ENCODE measurements at regions not wholly inside any gene's neighbourhood (a gene's known extent, or its start where the extent isn't known, plus 50 kb on each side); places are given as distances from the start of the nearest gene placed in this dataset.

DNA sequence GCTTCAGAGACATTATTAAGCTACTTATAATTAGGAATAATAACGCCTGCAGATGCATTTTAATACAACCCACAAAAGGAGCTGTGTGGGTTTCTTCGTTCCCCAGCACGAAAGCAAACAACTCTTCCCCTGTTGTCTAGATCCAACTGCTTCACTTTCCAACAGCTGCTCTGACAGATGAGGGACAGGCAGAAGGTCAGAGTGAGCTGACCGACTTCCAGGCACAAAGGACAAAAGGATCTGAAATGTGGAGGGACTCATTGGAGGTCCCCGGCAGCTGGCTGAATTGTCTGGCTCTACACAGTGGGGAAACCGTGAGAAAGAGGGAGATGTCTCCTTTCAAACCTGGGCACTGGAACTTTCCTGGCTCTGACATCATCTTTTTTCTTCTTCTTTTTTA lies 79.1 kb upstream of the ALDH1B1 start:
- no peak for DNase-seq (ENCODE audit: low spot score)

DNA sequence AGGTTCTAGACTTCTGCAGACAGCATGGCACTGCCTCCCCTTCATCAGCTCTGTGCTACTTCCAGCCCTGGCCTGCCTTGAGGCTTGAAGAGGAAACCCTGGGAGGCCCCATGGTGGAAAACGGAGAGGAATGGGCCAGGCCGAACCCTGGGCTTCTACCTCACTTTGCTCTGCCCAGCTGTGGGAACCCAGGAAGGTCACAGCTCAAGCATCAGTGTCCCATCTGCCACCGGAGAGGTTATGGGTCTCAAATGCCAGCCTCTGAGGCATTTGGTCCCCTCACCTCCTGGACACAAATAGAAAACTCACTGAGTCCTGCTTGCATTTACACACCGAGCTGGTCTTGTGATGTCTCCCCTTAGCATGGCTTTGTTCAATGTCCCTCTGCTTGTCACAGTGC lies 80.1 kb upstream of the ALDH1B1 start:
- no peak for DNase-seq (ENCODE audit: low spot score)

DNA sequence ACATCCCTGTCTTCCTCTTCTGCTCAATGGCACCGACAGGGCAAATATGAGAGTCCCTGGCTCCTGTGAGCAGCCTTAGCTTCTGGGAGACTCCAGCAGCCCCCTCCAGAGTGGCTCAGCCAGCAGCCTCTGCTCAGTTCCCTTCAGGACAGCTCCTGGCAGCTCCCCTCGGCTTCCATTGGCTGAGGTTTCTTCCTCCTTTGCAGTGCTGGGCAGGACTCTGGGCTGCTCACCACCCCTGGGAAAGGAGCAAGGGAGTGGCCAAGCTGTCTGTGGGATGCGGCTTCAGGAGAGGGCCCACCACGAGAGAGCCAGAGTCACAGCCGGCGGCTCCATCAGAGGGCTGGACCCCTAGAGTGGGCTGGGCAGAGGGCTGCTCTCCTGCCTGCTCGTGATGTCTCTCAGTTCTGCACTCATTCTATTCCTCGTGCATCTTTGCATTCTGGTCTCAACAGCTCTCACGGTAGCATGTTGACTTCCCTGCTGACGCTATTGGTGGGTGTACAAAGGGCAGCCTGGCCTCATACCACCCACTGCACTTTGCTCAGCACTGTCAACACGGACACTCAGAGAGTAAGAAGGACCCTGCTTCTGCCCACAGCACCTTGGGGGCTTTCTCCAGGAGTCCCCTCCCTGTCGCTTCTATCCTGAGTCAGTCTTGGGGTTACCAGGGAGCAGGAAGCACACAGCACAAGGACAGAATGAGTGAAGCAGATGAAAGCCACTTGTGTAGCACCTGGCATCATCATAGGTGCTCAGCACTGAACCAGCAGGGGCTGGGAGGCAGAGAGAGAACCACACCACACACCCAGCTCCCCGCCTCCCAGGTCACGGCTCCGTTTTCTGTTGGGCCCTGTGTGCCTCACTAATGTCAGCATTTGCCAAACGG lies 80.9 kb upstream of the ALDH1B1 start:
- DNase-seq (ENCODE audit: low spot score) = peak; percentile 65

DNA sequence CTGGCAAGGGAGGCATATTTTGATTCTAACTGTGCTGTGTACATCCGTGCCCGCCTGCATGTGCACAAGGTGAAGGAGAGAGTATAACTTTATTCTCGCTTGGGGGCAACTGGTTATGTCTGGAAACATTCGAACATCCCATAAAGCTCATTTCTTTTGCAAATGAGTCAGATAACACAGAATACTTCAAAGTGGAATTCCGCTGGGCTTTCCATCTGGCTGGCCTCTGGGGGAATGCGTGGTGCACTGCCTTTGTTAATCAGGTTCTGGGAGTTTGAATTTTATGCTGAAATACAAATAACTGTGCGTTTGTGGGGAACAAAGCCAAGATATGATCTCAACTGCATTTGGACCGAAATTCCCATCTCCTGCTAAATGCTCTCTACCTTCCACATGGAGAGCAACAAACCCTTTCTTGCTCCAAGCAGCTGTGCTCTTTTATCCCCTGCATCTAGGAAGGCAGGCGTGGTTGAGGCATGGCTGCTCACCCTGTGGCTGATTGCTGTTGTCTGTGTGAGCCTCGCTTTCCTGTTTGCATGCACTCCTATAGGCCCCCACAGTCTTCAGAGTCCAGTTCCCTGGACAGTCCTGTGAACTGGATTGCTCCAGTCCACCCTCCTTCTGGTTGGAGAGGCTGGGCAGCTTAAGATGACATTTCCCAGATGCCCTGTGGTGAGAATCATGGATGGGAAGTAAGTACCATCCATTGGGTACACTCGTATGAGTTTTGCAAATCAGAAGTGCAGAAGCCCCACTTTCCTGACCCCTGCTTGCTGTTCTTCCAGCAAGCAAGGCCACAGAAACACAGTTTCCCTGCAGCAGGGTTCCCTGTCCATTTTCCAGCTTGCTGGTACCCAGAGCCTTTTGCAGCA lies 82.9 kb upstream of the ALDH1B1 start:
- peak; percentile 45 for DNase-seq (ENCODE audit: low spot score)

DNA sequence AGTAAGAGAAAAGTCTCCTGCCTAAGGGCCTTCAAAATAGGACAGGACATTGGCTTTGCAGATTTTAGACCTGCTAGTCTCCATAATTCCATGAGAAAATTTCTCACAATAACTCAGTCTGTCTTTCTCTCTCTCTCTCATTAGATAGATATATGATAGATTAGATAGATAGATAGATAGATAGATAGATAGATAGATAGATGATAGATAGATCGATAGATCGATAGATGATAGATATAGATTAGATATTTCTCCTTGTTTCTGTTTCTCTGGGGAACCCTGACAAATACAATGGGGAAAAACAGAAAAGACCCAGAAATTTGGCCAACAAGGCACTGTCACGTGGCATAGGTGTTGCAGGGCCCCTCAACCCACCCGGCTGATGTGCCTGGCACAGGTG lies 84.4 kb upstream of the ALDH1B1 start:
- DNase-seq (ENCODE audit: low spot score) = no peak

DNA sequence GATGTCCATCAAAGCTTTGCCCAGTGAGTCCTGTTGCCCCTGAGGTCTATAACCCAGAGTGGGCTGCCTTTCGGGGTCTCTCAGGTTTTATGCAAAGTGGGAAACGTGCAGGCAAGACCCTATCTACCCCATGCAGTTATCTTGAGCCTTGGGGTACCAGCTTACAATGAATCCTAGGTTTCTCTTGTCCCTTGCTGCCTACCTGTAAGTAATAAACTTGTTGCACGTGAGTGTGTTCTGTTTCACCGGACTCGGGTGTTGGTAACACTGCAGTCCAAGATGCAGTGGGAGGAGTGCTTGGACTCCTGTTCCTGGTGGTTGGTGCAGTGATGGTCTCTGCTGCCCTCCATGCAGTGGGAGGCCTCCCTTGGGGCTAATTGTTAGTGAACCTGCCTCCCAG lies 85.6 kb upstream of the ALDH1B1 start:
- no peak for DNase-seq (ENCODE audit: low spot score)

DNA sequence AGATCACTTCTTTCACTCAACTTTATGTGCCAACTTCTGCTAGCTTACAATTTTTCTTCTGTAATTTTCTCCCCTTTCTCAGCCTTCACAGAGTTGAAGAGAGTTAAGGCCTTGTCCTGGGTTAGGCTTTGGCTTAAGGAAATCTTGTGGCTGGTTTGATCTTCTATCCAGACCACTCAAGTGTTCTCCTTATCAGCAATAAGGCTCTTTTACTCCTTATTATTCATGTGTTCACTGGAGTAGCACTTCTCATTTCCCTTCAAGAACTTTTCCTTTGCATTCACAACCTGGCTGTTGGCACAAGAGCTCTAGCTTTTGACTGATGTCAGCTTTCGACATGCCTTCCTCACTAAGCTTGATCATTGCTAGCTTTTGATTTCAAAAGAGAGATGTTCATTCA lies 86.9 kb upstream of the ALDH1B1 start:
- no peak for DNase-seq (ENCODE audit: low spot score)

DNA sequence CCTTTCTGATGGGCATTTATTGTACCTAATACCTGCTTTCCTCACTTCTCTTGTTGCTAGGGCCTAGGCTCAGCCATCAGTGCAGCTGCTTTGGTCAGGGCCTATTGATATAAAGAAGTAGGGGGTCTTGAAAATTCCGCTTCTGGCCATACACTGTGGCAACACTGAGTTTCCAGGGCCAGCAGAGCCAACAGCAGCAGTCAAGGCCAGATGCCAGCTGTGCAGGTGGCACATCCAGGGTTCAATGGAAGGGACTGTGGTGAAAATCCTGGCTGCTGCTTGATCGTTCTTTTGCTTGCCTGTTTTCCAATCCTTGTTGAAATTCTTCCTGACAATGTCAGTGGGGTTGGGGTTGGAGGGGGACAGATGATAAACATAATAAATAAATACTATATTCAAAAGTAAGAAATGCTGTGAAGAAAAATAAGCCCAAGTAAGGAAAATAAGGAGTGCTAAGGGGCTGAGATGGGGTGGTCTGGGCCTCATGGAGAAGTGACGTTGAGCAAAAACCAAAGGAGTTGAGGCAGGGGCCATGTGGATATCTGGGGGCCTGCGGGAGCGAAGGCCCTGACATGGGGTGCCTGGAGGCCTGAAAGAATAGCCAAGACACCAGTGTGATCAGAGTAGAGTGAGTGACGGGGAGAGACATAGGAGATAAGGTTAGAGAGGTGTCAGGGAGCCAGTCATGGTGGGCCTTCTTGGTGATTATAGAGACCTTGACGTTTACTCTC lies 91.0 kb upstream of the ALDH1B1 start:
- peak; percentile 32 for DNase-seq (ENCODE audit: low spot score)

DNA sequence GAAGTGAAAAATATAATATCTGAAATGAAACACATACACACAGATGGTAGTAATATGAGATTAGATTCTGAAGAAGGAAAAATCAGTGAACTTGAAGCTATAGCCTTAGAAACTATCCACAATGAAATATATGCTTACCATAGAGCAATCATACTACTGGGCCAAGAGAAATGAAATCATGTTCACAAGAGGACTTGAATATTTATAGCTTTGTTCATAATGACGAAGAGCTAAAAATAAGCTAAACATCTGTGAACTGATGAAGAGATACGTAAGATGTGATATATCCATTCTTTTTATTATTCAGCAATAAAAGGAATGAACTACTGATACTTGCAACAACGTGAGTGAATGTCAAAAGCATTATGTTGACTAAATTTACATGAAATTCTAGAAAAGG lies 92.6 kb upstream of the ALDH1B1 start:
- no peak for DNase-seq (ENCODE audit: low spot score)

DNA sequence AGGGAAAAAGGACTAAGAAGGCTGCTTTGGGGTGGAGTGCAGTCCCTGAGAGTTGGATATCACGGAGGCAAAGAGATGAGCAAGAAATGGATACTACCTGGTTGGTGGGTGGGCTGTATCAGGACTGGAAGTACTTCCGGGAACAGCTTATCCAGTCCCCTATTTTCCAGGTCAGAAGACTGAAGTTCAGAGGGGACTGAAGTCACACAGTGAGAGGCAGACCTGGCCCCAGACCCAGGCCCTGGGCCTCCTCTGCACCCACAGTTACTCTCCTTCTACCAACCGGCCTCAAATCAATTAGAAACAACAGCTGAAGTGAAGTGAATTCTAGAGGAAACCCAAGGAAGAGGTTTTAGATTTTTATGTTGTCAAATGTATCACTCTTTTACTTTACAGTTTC lies 93.6 kb upstream of the ALDH1B1 start:
- no peak for DNase-seq (ENCODE audit: low spot score)

DNA sequence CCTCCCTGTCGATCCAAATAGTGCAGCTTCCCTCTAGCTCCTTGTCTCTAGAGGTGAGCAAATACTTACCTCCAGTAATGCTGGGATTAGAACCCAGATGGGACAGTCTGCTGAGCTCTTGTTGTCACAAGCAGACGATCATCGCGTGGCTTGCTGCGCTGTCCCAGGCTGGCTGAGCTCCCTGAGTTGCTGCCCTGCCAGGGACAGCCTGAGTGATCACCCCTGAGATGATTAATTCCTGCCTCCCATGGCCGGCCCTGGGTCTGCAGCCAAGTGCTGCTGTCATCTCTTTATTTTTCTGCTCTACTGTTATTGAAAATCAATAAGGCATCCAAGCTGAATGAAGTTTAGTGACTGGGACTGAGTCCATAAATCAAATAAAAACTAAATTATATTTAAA lies 94.0 kb upstream of the ALDH1B1 start:
- no peak for DNase-seq (ENCODE audit: low spot score)

DNA sequence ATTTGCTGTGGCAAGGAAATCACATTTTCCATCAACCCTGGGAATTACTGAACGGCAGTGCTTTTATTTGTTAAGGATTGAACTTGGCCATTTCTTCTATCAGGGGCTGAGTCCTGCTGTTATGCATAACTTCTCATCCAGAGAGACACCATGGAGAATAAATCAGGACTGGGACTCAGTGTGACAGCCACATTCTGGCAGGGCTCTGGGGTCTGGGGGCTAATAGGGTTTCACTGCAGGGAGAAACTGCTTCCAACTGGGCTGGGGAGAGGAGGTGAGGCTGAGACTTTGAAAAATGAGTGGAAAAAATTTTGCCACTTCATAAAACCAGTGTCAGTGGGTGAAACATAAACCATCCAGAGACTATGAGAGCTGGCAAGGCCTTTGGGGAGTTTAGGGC lies 95.7 kb upstream of the ALDH1B1 start:
- no peak for DNase-seq (ENCODE audit: low spot score)

DNA sequence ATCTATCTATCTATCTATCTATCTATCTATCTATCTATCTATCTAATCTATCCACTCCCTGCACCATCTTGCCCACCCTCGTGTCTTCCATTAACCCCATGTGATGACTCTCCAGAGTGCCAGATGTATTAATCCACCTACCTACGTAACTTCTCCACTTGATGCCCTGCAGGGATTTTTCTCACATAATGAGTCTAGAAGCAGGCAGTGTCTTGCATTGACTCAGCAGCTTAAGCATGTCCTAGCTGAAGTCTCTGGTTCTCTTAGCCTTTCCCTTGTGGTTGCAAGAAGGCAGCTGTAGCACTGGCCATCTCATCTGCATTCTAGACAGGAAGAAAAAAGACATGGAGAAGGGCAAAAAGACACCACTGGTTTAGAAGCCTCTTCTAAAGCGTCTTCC lies 96.7 kb upstream of the ALDH1B1 start:
- DNase-seq (ENCODE audit: low spot score) = no peak

DNA sequence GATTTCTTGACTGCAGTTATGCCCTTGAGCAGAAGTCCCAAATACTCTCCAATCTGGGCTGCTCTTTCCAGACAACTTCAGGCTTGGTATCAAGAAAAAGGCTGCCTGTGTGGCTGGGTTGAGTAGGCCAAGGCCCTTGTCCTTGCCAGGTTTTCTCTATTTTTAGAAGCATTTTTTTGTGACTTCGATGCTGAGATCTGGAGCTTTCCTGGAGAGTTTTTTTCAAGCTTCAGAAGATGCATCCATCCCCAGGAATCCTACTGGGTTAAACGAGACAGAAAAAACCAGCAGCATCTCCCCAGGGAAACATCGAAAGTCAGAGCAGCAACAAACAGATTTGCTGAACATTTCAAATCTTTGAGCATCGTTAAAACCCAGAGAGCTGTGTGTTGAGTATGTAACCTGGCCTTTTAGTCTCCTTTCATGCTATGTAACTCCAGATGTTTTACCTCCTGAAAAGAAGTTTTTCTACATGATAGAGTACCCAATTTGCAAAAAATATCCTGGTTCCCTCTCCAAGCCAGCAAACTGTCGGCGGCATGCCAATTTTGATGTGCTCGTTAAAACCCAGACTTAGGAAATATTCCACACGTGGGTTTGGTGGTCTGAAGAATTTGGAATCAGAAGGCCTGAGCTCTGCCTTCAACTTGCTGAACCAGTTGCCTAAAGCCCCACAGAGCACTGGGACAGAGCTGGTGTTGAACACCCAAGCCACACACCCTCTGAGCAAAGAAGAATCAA lies 98.1 kb upstream of the ALDH1B1 start:
- DNase-seq (ENCODE audit: low spot score) = no peak

DNA sequence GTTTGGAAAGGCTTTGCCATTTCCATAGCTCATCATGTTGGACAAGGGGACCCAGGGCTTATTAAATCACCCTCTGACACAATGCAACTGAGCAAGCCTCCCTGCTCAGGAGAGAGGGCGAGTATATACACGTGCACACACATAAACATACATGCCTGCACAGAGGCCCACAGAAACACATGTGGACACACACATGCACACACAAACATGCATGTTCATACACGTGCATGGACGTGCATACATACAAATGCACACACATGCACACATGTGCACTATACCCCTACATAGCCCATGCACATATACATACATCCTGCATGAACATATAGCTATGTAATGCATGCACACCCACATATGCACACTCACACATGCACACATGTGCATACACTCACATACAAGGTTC lies 99.5 kb upstream of the ALDH1B1 start:
- DNase-seq (ENCODE audit: low spot score) = no peak

DNA sequence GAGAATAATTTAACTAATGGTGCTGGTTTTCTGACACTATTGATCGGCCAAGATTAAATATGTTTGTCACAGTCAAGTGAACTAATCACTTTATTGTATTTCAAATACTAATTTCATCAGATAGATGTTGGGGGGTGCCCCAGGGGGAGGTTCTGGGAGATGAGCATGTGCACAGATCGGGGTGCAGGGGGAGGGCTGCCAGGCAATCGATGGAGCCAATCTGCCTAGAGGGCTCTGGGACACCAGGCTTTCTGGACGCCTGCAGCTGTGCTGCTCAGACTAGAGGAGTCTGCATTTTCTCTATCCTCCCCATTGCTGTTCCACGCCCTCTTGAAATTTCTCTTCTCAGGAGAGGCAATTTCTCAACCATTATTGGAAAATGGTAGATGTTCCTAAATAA lies 100.0 kb upstream of the ALDH1B1 start:
- no peak for DNase-seq (ENCODE audit: low spot score)

DNA sequence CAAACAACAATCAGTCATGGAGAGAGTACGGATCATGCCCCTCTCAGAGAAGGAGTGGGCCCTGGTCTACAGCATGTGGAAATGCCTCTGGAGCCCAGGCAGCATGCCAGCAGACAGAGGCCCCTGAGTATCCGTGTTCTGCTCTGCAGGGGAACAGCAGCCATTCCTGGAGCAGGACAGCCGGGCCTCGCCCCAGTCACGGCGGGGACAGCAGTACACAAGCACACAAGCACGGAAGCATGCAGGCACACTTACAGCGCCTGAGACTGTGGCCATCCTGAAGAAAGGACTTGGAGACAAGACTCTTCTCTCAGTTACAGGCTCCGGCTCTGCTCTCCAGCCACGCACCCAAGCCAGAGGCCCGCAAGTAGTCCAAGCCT lies 102.6 kb upstream of the ALDH1B1 start:
- no peak for DNase-seq (ENCODE audit: low spot score)

DNA sequence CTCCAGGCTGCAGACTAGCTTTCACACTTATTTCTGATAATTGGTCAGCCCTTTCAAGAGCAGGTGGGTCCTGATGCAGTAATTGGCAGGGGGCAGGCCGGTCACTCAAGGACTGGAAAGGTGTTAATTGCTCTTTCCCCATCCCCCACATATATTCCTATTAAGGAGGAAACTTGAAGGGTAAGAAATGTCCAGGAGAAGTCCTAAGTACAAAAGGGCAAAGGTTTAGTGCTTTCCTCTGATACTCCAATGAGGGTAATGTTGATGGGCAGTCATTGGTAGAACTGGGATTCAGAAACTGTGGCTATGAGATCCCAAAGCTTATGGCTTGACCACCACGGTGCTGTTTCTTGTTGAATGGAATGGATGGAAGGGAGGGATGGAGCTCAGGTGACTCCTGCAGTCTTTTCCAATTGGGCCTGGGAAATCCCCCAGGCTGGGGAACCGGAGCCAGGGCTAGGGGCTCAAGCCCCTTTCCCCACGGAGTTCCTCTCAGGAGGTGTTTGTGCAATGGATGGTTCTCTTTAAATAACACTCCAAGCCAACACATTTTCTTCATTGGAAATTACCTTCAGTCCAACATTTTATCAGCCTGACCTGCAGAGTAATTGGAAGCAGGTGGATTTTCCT lies 103.2 kb upstream of the ALDH1B1 start:
- DNase-seq (ENCODE audit: low spot score) = no peak

DNA sequence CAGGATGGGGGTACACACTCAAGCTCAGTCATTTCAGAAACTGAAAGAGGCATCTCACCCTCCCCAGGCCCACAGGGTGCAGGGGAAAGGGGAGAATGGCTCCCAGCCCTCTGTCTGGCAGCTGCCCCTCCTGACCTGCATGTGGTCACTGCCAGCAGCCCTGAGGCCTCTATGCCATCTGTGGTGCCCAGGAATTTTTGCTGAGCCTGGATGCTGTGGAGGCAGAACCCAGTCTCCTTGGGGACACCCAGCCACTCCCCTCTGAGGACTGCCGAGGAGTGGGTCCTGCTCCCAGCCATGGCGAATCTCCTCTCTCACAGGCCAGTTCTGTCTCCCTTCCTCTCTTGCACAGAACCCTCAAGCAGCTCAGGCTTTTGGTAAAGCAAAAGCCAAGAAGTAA lies 104.0 kb upstream of the ALDH1B1 start:
- no peak for DNase-seq (ENCODE audit: low spot score)

DNA sequence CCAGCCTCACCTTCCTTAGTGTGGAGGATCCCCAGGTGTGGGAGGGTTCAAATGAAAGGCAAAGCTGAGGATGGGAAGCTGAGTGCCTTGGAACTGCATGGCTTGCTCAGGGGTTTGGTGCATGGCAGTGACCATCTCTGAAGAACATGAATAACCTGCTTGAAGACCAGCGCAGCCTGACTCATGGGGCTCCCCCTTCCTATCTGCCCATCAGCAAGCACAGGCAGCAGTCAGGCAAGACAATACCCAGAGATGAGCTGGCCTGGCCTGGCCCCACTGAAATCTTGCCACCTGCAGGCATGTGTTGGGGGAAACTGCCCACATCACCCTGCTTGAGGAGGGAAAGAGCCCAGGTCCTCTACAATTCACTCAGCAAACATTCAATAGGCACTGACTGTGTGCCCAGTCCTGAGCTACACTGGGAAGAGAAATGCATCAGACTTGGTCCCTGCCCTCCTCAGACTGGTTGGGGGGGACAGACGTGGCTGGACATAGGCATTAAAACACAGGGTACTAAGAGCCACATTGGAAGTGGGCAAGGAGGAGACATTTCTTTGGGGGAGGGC lies 105.0 kb upstream of the ALDH1B1 start:
- no peak for DNase-seq (ENCODE audit: low spot score)

DNA sequence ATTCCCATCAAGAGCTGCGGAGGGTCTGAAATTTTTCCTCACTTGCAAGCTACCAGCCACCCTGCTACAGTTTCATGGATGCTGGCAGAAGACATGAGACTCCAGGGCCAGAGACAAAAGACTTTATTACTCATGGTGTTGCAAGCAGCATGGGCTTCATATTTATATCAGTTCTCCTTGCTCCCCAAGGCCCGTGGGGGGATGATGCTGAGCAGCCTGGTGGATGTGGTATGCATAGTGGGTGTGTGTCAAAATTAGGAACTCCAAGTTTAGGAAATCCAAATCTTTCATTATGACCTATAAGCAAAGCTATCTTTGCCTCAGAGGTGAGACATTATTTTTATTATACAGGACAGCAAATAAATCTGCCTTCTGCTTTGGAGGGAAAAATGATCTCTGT lies 105.7 kb upstream of the ALDH1B1 start:
- DNase-seq (ENCODE audit: low spot score) = no peak

Measured in ecto neural progenitor cell (in vitro differentiated cells).